Neural progenitor cell (in vitro differentiated cells): ENCODE measurements at regions not wholly inside any gene's neighbourhood (a gene's known extent, or its start where the extent isn't known, plus 50 kb on each side); places are given as distances from the start of the nearest gene placed in this dataset.
A peak's percentile ranks its signal among the peaks of the same experiment; 100 is the strongest.

Experiments
- DNase-seq: peaks from one replicate; pipeline ENCODE4 v3.0.0-alpha.2; 2016; ENCODE audit warnings: low spot score
- H2AFZ ChIP-seq: fragments of 200-600 bp; sonication (generic); replicated peaks from 2 replicates; pipeline ENCODE4 v1.6.1; 2016; ENCODE audit warnings: antibody characterized with exemption
- H3F3A ChIP-seq: fragments of 200-600 bp; sonication (generic); 2 replicates; pipeline ENCODE4 v1.6.1; 2016; ENCODE audit warnings: antibody characterized with exemption, low read depth
- H3K27ac ChIP-seq: fragments of 200-600 bp; sonication (generic); 2 replicates; pipeline ENCODE4 v1.5.1; 2016; ENCODE audit warnings: mild to moderate bottlenecking
- H3K27me3 ChIP-seq: fragments of 200-600 bp; sonication (generic); 2 replicates; pipeline ENCODE4 v1.6.1; 2016; ENCODE audit warnings: mild to moderate bottlenecking, moderate library complexity
- H3K36me3 ChIP-seq: fragments of 200-600 bp; sonication (generic); 2 replicates; pipeline ENCODE4 v1.5.1; 2016
- H3K4me1 ChIP-seq: fragments of 200-600 bp; sonication (generic); 2 replicates; pipeline ENCODE4 v1.6.1; 2016; ENCODE audit warnings: mixed run types
- H3K4me2 ChIP-seq: fragments of 200-600 bp; sonication (generic); 2 replicates; pipeline ENCODE4 v1.6.1; 2016
- H3K4me3 ChIP-seq: fragments of 200-600 bp; sonication (generic); 2 replicates; pipeline ENCODE4 v1.5.1; 2016
- H3K79me2 ChIP-seq: fragments of 200-600 bp; sonication (generic); 2 replicates; pipeline ENCODE4 v1.6.1; 2016; ENCODE audit warnings: low read depth
- H3K9ac ChIP-seq: fragments of 200-600 bp; sonication (generic); 2 replicates; pipeline ENCODE4 v1.6.1; 2016
- H3K9me3 ChIP-seq: fragments of 200-600 bp; sonication (generic); 2 replicates; pipeline ENCODE4 v1.5.1; 2016; ENCODE audit warnings: low read depth
- H4K20me1 ChIP-seq: fragments of 200-600 bp; sonication (generic); 2 replicates; pipeline ENCODE4 v1.6.1; 2016; ENCODE audit warnings: low read depth
- H3K27ac Mint-ChIP-seq: 3 replicates; pipeline ENCODE4 v1.8.0; 2021; ENCODE audit warnings: mixed read lengths
- H3K27me3 Mint-ChIP-seq: 2 replicates; pipeline ENCODE4 v1.8.0; 2022; ENCODE audit warnings: low read depth, mild to moderate bottlenecking, inconsistent platforms, moderate library complexity, mixed read lengths; ENCODE audit not compliant: insufficient read depth
- H3K36me3 Mint-ChIP-seq: 3 replicates; pipeline ENCODE4 v1.8.0; 2021; ENCODE audit warnings: mixed read lengths
- H3K4me1 Mint-ChIP-seq: 3 replicates; pipeline ENCODE4 v1.8.0; 2021; ENCODE audit warnings: mixed read lengths
- H3K4me3 Mint-ChIP-seq: 3 replicates; pipeline ENCODE4 v1.8.0; 2021; ENCODE audit warnings: mild to moderate bottlenecking, moderate library complexity, mixed read lengths
- H3K9me3 Mint-ChIP-seq: 3 replicates; pipeline ENCODE4 v1.8.0; 2020; ENCODE audit warnings: mixed read lengths
- CTCF ChIP-seq: fragments of 200-600 bp; sonication (generic); IDR thresholded peaks from 2 replicates; pipeline ENCODE4 v1.5.1; 2017; ENCODE audit warnings: antibody characterized with exemption, mild to moderate bottlenecking
- EZH2 ChIP-seq: fragments of 200-600 bp; sonication (generic); IDR thresholded peaks from 2 replicates; pipeline ENCODE4 v1.6.1; 2017; ENCODE audit warnings: antibody characterized with exemption, mild to moderate bottlenecking, moderate library complexity
- EZH2phosphoT487 ChIP-seq: fragments of 200-600 bp; sonication (generic); IDR thresholded peaks from 2 replicates; pipeline ENCODE4 v1.6.1; 2017; ENCODE audit warnings: antibody characterized with exemption

- TF ChIP-seq EZH2 (no peak), CTCF (no peak), EZH2phosphoT487 (no peak)
- Histone ChIP-seq H2AFZ (peak overlapping the region; percentile 78), H3F3A (no peaks in the 10 kb centered on the region), H3K27ac (no peak overlapping the region), H3K4me3 (no peak overlapping the region), H3K79me2 (no peaks in the 10 kb centered on the region), H3K9ac (no peak overlapping the region), H3K4me2 (no peak overlapping the region), H3K4me1 (no peaks in the 10 kb centered on the region), H3K9me3 (no peaks in the 10 kb centered on the region), H4K20me1 (no peaks in the 10 kb centered on the region), H3K36me3 (no peaks in the 10 kb centered on the region), H3K27me3 (no peaks in the 10 kb centered on the region)
- DNase-seq = no peak
- peak overlapping the region; percentile 87 for H3K27ac Mint-ChIP-seq
- H3K4me1 Mint-ChIP-seq = peaks cover 13% of the 10 kb centered on the region
- no peaks in the 10 kb centered on the region for H3K27me3 Mint-ChIP-seq
- no peaks in the 10 kb centered on the region for H3K9me3 Mint-ChIP-seq
- no peak overlapping the region for H3K4me3 Mint-ChIP-seq
- H3K36me3 Mint-ChIP-seq = no peaks in the 10 kb centered on the region
Observed at GRCh38 chr4:160848489-160848888, 1315.3 kb downstream of the FSTL5 start.

GRCh38 chr4:160848901-160849760 lies 1314.7 kb downstream of the FSTL5 start:
- Histone ChIP-seq H3K9me3 (no peaks in the 10 kb centered on the region), H2AFZ (peak overlapping the region; percentile 78), H3F3A (no peaks in the 10 kb centered on the region), H4K20me1 (no peaks in the 10 kb centered on the region), H3K4me1 (no peaks in the 10 kb centered on the region), H3K27me3 (no peaks in the 10 kb centered on the region), H3K36me3 (no peaks in the 10 kb centered on the region), H3K9ac (no peak overlapping the region), H3K79me2 (no peaks in the 10 kb centered on the region), H3K4me3 (no peak overlapping the region), H3K4me2 (no peak overlapping the region), H3K27ac (no peak overlapping the region)
- H3K27me3 Mint-ChIP-seq = no peaks in the 10 kb centered on the region
- H3K9me3 Mint-ChIP-seq = no peaks in the 10 kb centered on the region
- no peak for TF ChIP-seq EZH2
- peaks cover 13% of the 10 kb centered on the region for H3K4me1 Mint-ChIP-seq
- no peaks in the 10 kb centered on the region for H3K36me3 Mint-ChIP-seq
- no peak overlapping the region for H3K4me3 Mint-ChIP-seq
- DNase-seq = peak; percentile 22
- peak overlapping the region; percentile 87 for H3K27ac Mint-ChIP-seq

GRCh38 chr4:160864253-160864652 lies 1299.5 kb downstream of the FSTL5 start:
- H3K9ac ChIP-seq = no peak overlapping the region
- H2AFZ ChIP-seq = no peak overlapping the region
- no peaks in the 10 kb centered on the region for H3K36me3 Mint-ChIP-seq
- no peaks in the 10 kb centered on the region for H3K9me3 ChIP-seq
- no peaks in the 10 kb centered on the region for H4K20me1 ChIP-seq
- no peaks in the 10 kb centered on the region for H3K4me1 Mint-ChIP-seq
- H3K4me2 ChIP-seq = no peak overlapping the region
- no peaks in the 10 kb centered on the region for H3K79me2 ChIP-seq
- no peak overlapping the region for H3K27ac ChIP-seq
- no peaks in the 10 kb centered on the region for H3K4me1 ChIP-seq
- H3K27ac Mint-ChIP-seq = no peak overlapping the region
- H3K4me3 ChIP-seq = no peak overlapping the region
- peaks cover 2% of the 10 kb centered on the region for H3K27me3 Mint-ChIP-seq
- no peaks in the 10 kb centered on the region for H3F3A ChIP-seq
- no peaks in the 10 kb centered on the region for H3K9me3 Mint-ChIP-seq
- no peak for TF ChIP-seq EZH2phosphoT487
- no peak for TF ChIP-seq EZH2
- TF ChIP-seq CTCF = no peak
- no peaks in the 10 kb centered on the region for H3K36me3 ChIP-seq
- no peak overlapping the region for H3K4me3 Mint-ChIP-seq
- no peaks in the 10 kb centered on the region for H3K27me3 ChIP-seq
- no peak for DNase-seq

GRCh38 chr4:160869899-160870298 lies 1293.9 kb downstream of the FSTL5 start:
- H4K20me1 ChIP-seq = no peaks in the 10 kb centered on the region
- H2AFZ ChIP-seq = no peak overlapping the region
- no peaks in the 10 kb centered on the region for H3K4me1 Mint-ChIP-seq
- no peaks in the 10 kb centered on the region for H3K4me1 ChIP-seq
- DNase-seq = no peak
- H3K27ac ChIP-seq = no peak overlapping the region
- no peaks in the 10 kb centered on the region for H3F3A ChIP-seq
- H3K27me3 Mint-ChIP-seq = peaks cover 2% of the 10 kb centered on the region
- H3K27ac Mint-ChIP-seq = no peak overlapping the region
- H3K9me3 Mint-ChIP-seq = no peaks in the 10 kb centered on the region
- H3K4me2 ChIP-seq = no peak overlapping the region
- no peak overlapping the region for H3K9ac ChIP-seq
- no peak overlapping the region for H3K4me3 Mint-ChIP-seq
- H3K27me3 ChIP-seq = no peaks in the 10 kb centered on the region
- H3K9me3 ChIP-seq = no peaks in the 10 kb centered on the region
- H3K36me3 ChIP-seq = no peaks in the 10 kb centered on the region
- H3K79me2 ChIP-seq = no peaks in the 10 kb centered on the region
- TF ChIP-seq EZH2phosphoT487 = no peak
- no peak for TF ChIP-seq EZH2
- TF ChIP-seq CTCF = no peak
- no peak overlapping the region for H3K4me3 ChIP-seq
- no peaks in the 10 kb centered on the region for H3K36me3 Mint-ChIP-seq
